SK-N-SH treated with all-trans-retinoic acid at 6 μM for 48 hours (cell line): ENCODE measurements at regions not wholly inside any gene's neighbourhood (a gene's known extent, or its start where the extent isn't known, plus 50 kb on each side); places are given as distances from the start of the nearest gene placed in this dataset.

Experiments used
- ATAC-seq: fragments of 200-7000 bp; cut with Tn5 transposase; 3 replicates; pipeline ENCODE4 v1.9.1; 2020; ENCODE audit warnings: mild to moderate bottlenecking, moderate library complexity
- ARNTL ChIP-seq: fragments of 450-650 bp; formaldehyde crosslinking; IDR thresholded peaks from 2 replicates; pipeline ENCODE4 v1.5.0; 2020; ENCODE audit warnings: low read depth, mild to moderate bottlenecking, moderate library complexity, borderline replicate concordance
- BACH2 ChIP-seq: fragments of 250-450 bp; sonication (Bioruptor Pico); IDR thresholded peaks from 2 replicates; pipeline ENCODE4 v1.9.0; 2021; ENCODE audit warnings: mild to moderate bottlenecking, borderline replicate concordance
- CREB5 ChIP-seq: fragments of 250-450 bp; sonication (Bioruptor Pico); IDR thresholded peaks from 2 replicates; pipeline ENCODE4 v1.5.1; 2020; ENCODE audit warnings: low read depth, mild to moderate bottlenecking, moderate library complexity
- CSDC2 ChIP-seq: fragments of 250-450 bp; sonication (Bioruptor Pico); IDR thresholded peaks from 2 replicates; pipeline ENCODE4 v1.5.0; 2020; ENCODE audit warnings: mild to moderate bottlenecking, moderate library complexity
- CSRNP3 ChIP-seq: fragments of 250-450 bp; sonication (Bioruptor Pico); IDR thresholded peaks from 2 replicates; pipeline ENCODE4 v1.5.1; 2021; ENCODE audit warnings: mild to moderate bottlenecking, moderate library complexity
- GLIS3 ChIP-seq: fragments of 250-450 bp; sonication (Bioruptor Pico); IDR thresholded peaks from 2 replicates; pipeline ENCODE4 v1.5.0; 2020; ENCODE audit warnings: mild to moderate bottlenecking, moderate library complexity
- ISL1 ChIP-seq: fragments of 250-450 bp; sonication (Bioruptor Pico); IDR thresholded peaks from 2 replicates; pipeline ENCODE4 v2.1.2; 2022; ENCODE audit warnings: mild to moderate bottlenecking, moderate library complexity
- PATZ1 ChIP-seq: fragments of 250-450 bp; sonication (Bioruptor Pico); IDR thresholded peaks from 2 replicates; pipeline ENCODE4 v1.8.0; 2020; ENCODE audit warnings: mild to moderate bottlenecking, moderate library complexity, borderline replicate concordance
- POU6F1 ChIP-seq: fragments of 250-450 bp; sonication (Bioruptor Pico); IDR thresholded peaks from 2 replicates; pipeline ENCODE4 v1.8.0; 2021; ENCODE audit warnings: low read depth, mild to moderate bottlenecking, moderate library complexity, borderline replicate concordance
- PPARA ChIP-seq: fragments of 250-450 bp; sonication (Bioruptor Pico); IDR thresholded peaks from 2 replicates; pipeline ENCODE4 v1.5.0; 2020; ENCODE audit warnings: mild to moderate bottlenecking, borderline replicate concordance
- RARB ChIP-seq: fragments of 250-450 bp; sonication (Bioruptor Pico); IDR thresholded peaks from 2 replicates; pipeline ENCODE4 v1.8.0; 2021; ENCODE audit warnings: mild to moderate bottlenecking, moderate library complexity
- TOX ChIP-seq: fragments of 250-450 bp; sonication (Bioruptor Pico); IDR thresholded peaks from 2 replicates; pipeline ENCODE4 v1.8.0; 2021; ENCODE audit warnings: mild to moderate bottlenecking, moderate library complexity, borderline replicate concordance
- TSHZ2 ChIP-seq: fragments of 250-450 bp; sonication (Bioruptor Pico); IDR thresholded peaks from 2 replicates; pipeline ENCODE4 v1.5.0; 2020; ENCODE audit warnings: mild to moderate bottlenecking, moderate library complexity
- ZC3H10 ChIP-seq: fragments of 250-450 bp; sonication (Bioruptor Pico); IDR thresholded peaks from 2 replicates; pipeline ENCODE4 v1.5.1; 2021; ENCODE audit warnings: mild to moderate bottlenecking, moderate library complexity
- ZFP30 ChIP-seq: fragments of 450-650 bp; formaldehyde crosslinking; IDR thresholded peaks from 2 replicates; pipeline ENCODE4 v1.5.0; 2022; ENCODE audit warnings: mild to moderate bottlenecking, moderate library complexity
- ZNF565 ChIP-seq: fragments of 450-650 bp; formaldehyde crosslinking; conservative IDR thresholded peaks from 2 replicates; pipeline ENCODE4 v1.5.0; 2020; ENCODE audit warnings: low read depth, mild to moderate bottlenecking, moderate library complexity
- ZNF70 ChIP-seq: fragments of 450-650 bp; formaldehyde crosslinking; IDR thresholded peaks from 2 replicates; pipeline ENCODE4 v1.5.0; 2020; ENCODE audit warnings: mild to moderate bottlenecking, moderate library complexity

GRCh38 chr10:22853906-22854447, 73.9 kb upstream of the ARMC3 start (continued):
- no peak for TF ChIP-seq CSRNP3
- TF ChIP-seq ARNTL, result no peak
- TF ChIP-seq ZNF565 (CRISPR knock-in tag), result no peak

- no peak for TF ChIP-seq ISL1 (CRISPR knock-in tag)
- no peak for TF ChIP-seq TSHZ2 (CRISPR knock-in tag)
- TF ChIP-seq, all 23 proteins: peak for 0
- ATAC-seq, result no peak
These were observed 75.0 kb upstream of the ARMC3 start for GRCh38 chr10:22852712-22853353.

- TF ChIP-seq CSRNP3, result no peak
- no peak for TF ChIP-seq GLIS3 (CRISPR knock-in tag)
- TF ChIP-seq PATZ1 (CRISPR knock-in tag), result no peak
- no peak for TF ChIP-seq TSHZ2 (CRISPR knock-in tag)
- no peak for TF ChIP-seq ZFP30 (CRISPR knock-in tag)
- no peak for ATAC-seq
These were observed 76.0 kb upstream of the ARMC3 start for GRCh38 chr10:22851865-22852239.

GRCh38 chr10:22850541-22850940, 77.3 kb upstream of the ARMC3 start:
- ATAC-seq, result no peak
- TF ChIP-seq RARB (CRISPR knock-in tag) (no peak), TSHZ2 (CRISPR knock-in tag) (no peak), CSDC2 (no peak), GLIS3 (CRISPR knock-in tag) (no peak), ZNF565 (CRISPR knock-in tag) (no peak), BACH2 (CRISPR knock-in tag) (no peak), TOX (CRISPR knock-in tag) (no peak), ISL1 (CRISPR knock-in tag) (no peak), ZNF70 (no peak), ARNTL (no peak), ZC3H10 (no peak), ZFP30 (CRISPR knock-in tag) (no peak), PPARA (CRISPR knock-in tag) (no peak), POU6F1 (CRISPR knock-in tag) (no peak), CREB5 (no peak)
